Colonic mucosa (tissue), 4 donors: ENCODE measurements at regions not wholly inside any gene's neighbourhood (a gene's known extent, or its start where the extent isn't known, plus 50 kb on each side); places are given as distances from the start of the nearest gene placed in this dataset.

Experiments
- DNase-seq: peaks from one replicate; pipeline ENCODE4 v3.0.0-alpha.2; 2020
- H3K27ac ChIP-seq: fragments of 200-600 bp; one replicate; pipeline ENCODE4 v1.8.0; 2021
- H3K27me3 ChIP-seq: fragments of 200-600 bp; one replicate; pipeline ENCODE4 v1.8.0; 2021
- H3K36me3 ChIP-seq: fragments of 200-600 bp; one replicate; pipeline ENCODE4 v1.8.0; 2021
- H3K4me1 ChIP-seq: fragments of 200-600 bp; one replicate; pipeline ENCODE4 v1.8.0; 2021; ENCODE audit warnings: mild to moderate bottlenecking
- H3K4me3 ChIP-seq: fragments of 200-600 bp; one replicate; pipeline ENCODE4 v1.8.0; 2021
- H3K9ac ChIP-seq, 2 donors: one replicate each; pipeline ENCODE4 v1.7.0; 2013; ENCODE audit warnings: control low read depth in 2 of 2, low read depth in 2 of 2, low read length in 2 of 2
- H3K9me3 ChIP-seq: fragments of 200-600 bp; one replicate; pipeline ENCODE4 v1.8.0; 2021
- intact Hi-C: fragments of 100-400 bp; cut with DNase I; formaldehyde crosslinking; loops from one replicate; pipeline ENCODE4 v1.14.1; 2022
- TF ChIP-seq, protein P1 (sequence below): fragments of 200-600 bp; IDR thresholded peaks from one replicate; pipeline ENCODE4 v1.8.0; 2022; ENCODE audit warnings: antibody characterized with exemption, mild to moderate bottlenecking
- donor health status: healthy.
- donor health status: DM: no; HTN: no; CAD: no.
- donor health status: DM: no; HTN: no; CAD: no.

DNA sequence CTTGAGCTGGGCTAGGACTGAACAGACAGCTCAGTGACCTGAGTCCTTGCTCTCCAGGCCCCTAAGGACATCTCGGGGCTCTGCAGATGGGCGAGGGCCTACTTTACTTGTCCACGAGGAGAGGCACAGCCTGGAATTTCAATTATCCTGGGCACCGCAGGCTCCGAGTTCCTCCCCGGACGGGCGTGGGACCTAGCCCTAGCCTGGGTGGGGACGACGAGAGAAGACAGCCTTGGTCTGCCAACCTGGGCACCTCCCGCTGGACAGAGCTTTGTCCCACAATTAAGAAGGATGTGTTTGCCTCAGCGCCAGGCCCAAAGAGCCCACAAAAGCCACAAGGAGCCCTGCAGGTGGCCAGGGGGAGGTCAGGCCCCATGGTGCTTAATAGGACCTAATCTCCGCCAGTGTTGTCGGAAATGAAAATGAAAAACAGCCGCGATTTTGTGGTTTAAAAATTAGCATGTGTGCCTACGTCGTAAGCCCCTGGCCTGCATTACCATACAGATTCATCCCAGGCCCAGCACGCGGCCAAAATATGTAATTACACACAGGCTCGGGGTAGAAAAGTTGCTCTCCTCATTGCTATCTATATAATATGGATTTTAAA is 51.4 kb upstream of the LHX1 start:
- Histone ChIP-seq H3K9ac (no peak overlapping the region), H3K27ac (no peak overlapping the region), H3K36me3 (no peaks in the 10 kb centered on the region), H3K4me1 (no peaks in the 10 kb centered on the region), H3K4me3 (no peak overlapping the region), H3K9me3 (no peaks in the 10 kb centered on the region), H3K27me3 (peaks cover 2% of the 10 kb centered on the region)
- TF ChIP-seq, protein P1, sequence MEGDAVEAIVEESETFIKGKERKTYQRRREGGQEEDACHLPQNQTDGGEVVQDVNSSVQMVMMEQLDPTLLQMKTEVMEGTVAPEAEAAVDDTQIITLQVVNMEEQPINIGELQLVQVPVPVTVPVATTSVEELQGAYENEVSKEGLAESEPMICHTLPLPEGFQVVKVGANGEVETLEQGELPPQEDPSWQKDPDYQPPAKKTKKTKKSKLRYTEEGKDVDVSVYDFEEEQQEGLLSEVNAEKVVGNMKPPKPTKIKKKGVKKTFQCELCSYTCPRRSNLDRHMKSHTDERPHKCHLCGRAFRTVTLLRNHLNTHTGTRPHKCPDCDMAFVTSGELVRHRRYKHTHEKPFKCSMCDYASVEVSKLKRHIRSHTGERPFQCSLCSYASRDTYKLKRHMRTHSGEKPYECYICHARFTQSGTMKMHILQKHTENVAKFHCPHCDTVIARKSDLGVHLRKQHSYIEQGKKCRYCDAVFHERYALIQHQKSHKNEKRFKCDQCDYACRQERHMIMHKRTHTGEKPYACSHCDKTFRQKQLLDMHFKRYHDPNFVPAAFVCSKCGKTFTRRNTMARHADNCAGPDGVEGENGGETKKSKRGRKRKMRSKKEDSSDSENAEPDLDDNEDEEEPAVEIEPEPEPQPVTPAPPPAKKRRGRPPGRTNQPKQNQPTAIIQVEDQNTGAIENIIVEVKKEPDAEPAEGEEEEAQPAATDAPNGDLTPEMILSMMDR: no peak
- intact Hi-C loops: no loop called here
- no peak for DNase-seq
